ENCODE measurements at regions not wholly inside any gene's neighbourhood (a gene's known extent, or its start where the extent isn't known, plus 50 kb on each side); places are given as distances from the start of the nearest gene placed in this dataset.

- intact Hi-C loops (cut with micrococcal nuclease) (no loop called here), dilution Hi-C loops (cut with MboI; ENCODE audit: extremely low pct_ligation_motif_present, low sequenced_read_pairs) (no loop called here)
- H3K27ac ChIP-seq (ENCODE audit: insufficient read depth, low read depth, low read length): no peak overlapping the region
- H3K27me3 ChIP-seq (ENCODE audit: control insufficient read depth in 2 of 2, insufficient read depth in 2 of 2, low read length in 2 of 2): no peaks in the 10 kb centered on the region
- no peak overlapping the region for H3K9ac ChIP-seq (replicated peaks; ENCODE audit: extremely low read depth, insufficient read depth, low read length)
- no TSS peak for BruUV-seq (replicated peaks)
- H3K9me1 ChIP-seq (replicated peaks; ENCODE audit: control insufficient read depth, extremely low read depth, insufficient read depth, low read length): no peaks in the 10 kb centered on the region
- ChIA-PET POLR2A (no interaction called here), CTCF (no interaction called here)
- H3K79me2 ChIP-seq (ENCODE audit: control insufficient read depth, insufficient read depth, low read length): no peaks in the 10 kb centered on the region
- no peaks in the 10 kb centered on the region for H3K9me3 ChIP-seq (replicated peaks; ENCODE audit: control insufficient read depth, insufficient read depth, low read length)
- no peaks in the 10 kb centered on the region for H3K36me3 ChIP-seq (ENCODE audit: control insufficient read depth in 2 of 2, extremely low read depth in 1 of 2, insufficient read depth in 2 of 2, low read length in 2 of 2)
- H2AFZ ChIP-seq (ENCODE audit: low read depth, low read length): no peak overlapping the region
- no peak for DNase-seq (ENCODE audit: low read depth, low spot score)
- H4K20me1 ChIP-seq (replicated peaks; ENCODE audit: control insufficient read depth, extremely low read depth, insufficient read depth, low read length): no peaks in the 10 kb centered on the region
- no peak overlapping the region for H3K4me3 ChIP-seq (replicated peaks in 1 of 3; ENCODE audit: insufficient read depth in 1 of 3, low read depth in 1 of 3, low read length in 3 of 3)
- TF ChIP-seq POLR2A (IDR thresholded peaks at IDR 0.05; ENCODE audit: low read depth, low read length) (no peak), POLR2AphosphoS5 (IDR thresholded peaks at IDR 0.05; ENCODE audit: insufficient read depth, low read depth, low read length) (no peak), MYC (IDR thresholded peaks at IDR 0.05; ENCODE audit: low read depth, low read length) (no peak), JUN (IDR thresholded peaks at IDR 0.05; ENCODE audit: borderline replicate concordance, insufficient read depth, insufficient read length, low read depth) (no peak), CTCF (IDR thresholded peaks at IDR 0.05; ENCODE audit: extremely low read depth in 1 of 2, insufficient read depth in 1 of 2, low read depth in 1 of 2, low read length in 2 of 2) (no peak), GATA2 (IDR thresholded peaks at IDR 0.05; ENCODE audit: insufficient read depth, insufficient read length, low read depth, low read length) (no peak), FOS (IDR thresholded peaks at IDR 0.05; ENCODE audit: borderline replicate concordance, insufficient read depth, low read length) (no peak), EZH2 (IDR thresholded peaks at IDR 0.05; ENCODE audit: borderline replicate concordance, low read depth, low read length, severe bottlenecking) (no peak), MAX (IDR thresholded peaks at IDR 0.05; ENCODE audit: insufficient read depth, insufficient read length) (no peak)
- H3K4me2 ChIP-seq (ENCODE audit: insufficient read depth, low read length): no peak overlapping the region
- no peak for FAIRE-seq
- no peaks in the 10 kb centered on the region for H3K4me1 ChIP-seq (ENCODE audit: control insufficient read depth, extremely low read depth, insufficient read depth, low read length)
Measured at GRCh38 chr7:26001662-26002244, 150.2 kb upstream of the NFE2L3 start.
